ENCODE measurements at regions not wholly inside any gene's neighbourhood (a gene's known extent, or its start where the extent isn't known, plus 50 kb on each side); places are given as distances from the start of the nearest gene placed in this dataset.

DNA sequence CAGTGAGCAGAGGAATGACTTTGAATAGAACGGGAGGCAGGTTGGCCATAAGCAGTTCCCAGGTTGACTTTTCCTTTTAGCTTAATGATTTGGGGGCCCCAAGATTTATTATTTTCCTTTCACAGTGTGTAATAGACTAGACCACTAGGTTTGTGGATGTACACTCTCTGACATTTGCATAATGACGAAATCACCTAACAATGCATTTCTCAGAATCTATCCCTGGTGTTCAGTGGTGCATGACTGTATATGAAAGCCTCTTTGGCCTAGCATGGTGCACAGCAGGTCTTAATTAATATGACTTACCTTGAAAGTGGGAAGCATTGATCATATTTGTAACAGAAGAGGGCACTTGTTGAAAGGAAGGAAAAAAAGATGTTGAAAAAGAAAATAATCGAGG lies 761.9 kb downstream of the TYW1 start:
- Histone ChIP-seq H3K9me2 (replicated peaks; ENCODE audit: insufficient read depth, low read length) (no peaks in the 10 kb centered on the region), H3K4me1 (ENCODE audit: low read length) (no peaks in the 10 kb centered on the region), H3K27ac (ENCODE audit: low read length) (no peak overlapping the region), H3K9me3 (replicated peaks; ENCODE audit: insufficient read depth, low read length) (no peaks in the 10 kb centered on the region), H3K4me3 (ENCODE audit: low read length) (no peak overlapping the region), H4K20me1 (ENCODE audit: insufficient read depth, low read length) (no peaks in the 10 kb centered on the region), H3K4me2 (ENCODE audit: low read depth, low read length) (no peak overlapping the region), H3K36me3 (replicated peaks; ENCODE audit: insufficient read depth, low read length) (no peaks in the 10 kb centered on the region), H3K9ac (ENCODE audit: low read length) (no peak overlapping the region), H3K79me2 (ENCODE audit: low read length) (no peaks in the 10 kb centered on the region), H3K27me3 (replicated peaks; ENCODE audit: insufficient read depth, low read length) (no peaks in the 10 kb centered on the region), H3F3A (ENCODE audit: insufficient read depth, low read length) (no peaks in the 10 kb centered on the region), H2AFZ (ENCODE audit: low read length) (no peak overlapping the region)
- DNase-seq: no peak
- TF ChIP-seq EZH2phosphoT487 (IDR thresholded peaks at IDR 0.05; ENCODE audit: low read length) (no peak), EZH2 (optimal IDR thresholded peaks at IDR 0.05; ENCODE audit: low read depth, low read length) (no peak)
- TF ChIP-seq, protein P1, sequence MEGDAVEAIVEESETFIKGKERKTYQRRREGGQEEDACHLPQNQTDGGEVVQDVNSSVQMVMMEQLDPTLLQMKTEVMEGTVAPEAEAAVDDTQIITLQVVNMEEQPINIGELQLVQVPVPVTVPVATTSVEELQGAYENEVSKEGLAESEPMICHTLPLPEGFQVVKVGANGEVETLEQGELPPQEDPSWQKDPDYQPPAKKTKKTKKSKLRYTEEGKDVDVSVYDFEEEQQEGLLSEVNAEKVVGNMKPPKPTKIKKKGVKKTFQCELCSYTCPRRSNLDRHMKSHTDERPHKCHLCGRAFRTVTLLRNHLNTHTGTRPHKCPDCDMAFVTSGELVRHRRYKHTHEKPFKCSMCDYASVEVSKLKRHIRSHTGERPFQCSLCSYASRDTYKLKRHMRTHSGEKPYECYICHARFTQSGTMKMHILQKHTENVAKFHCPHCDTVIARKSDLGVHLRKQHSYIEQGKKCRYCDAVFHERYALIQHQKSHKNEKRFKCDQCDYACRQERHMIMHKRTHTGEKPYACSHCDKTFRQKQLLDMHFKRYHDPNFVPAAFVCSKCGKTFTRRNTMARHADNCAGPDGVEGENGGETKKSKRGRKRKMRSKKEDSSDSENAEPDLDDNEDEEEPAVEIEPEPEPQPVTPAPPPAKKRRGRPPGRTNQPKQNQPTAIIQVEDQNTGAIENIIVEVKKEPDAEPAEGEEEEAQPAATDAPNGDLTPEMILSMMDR (IDR thresholded peaks at IDR 0.05; ENCODE audit: low read length): no peak

DNA sequence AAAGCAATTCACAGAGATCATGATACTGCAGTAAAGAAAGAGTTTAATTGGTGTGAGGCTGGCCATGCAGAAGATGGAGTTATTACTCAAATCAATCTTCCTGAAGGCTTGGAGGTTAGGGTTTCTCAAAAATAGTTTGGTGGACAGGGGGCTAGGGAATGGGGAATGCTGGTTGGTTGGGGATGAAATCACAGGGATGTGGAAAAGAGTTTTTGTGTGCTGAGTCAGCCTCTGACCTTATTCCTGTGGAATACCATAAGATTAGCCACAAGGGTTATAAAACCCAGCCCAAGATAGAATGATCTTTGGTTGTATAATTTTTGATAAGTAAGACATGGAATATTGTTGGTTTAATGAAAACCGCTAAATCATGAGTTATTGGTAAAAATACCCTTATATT lies 764.3 kb downstream of the TYW1 start:
- H3F3A ChIP-seq (ENCODE audit: insufficient read depth, low read length): no peaks in the 10 kb centered on the region
- no peak for DNase-seq

DNA sequence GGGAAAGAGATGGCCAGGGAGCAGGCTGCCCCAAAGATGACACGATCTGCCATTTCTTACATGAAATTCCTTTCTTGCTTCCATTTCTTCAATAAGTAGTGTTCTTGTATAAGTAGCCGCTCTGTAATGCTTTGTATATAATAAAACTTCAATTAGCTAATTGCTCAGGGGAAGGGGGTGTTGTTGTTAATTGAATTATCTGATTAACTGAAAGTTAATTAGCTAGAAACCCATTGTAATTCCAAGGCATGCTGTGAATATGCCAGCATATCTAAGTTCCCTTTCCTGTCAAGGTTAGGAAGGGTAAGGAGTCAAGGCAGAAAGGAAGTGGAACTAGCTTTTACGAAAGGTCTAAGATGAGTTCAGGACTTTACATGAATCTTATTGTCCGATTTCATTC lies 765.9 kb downstream of the TYW1 start:
- Histone ChIP-seq H3K4me1 (ENCODE audit: low read length) (no peaks in the 10 kb centered on the region), H3K36me3 (replicated peaks; ENCODE audit: insufficient read depth, low read length) (no peaks in the 10 kb centered on the region), H3K79me2 (ENCODE audit: low read length) (no peaks in the 10 kb centered on the region), H3K9me2 (replicated peaks; ENCODE audit: insufficient read depth, low read length) (no peaks in the 10 kb centered on the region), H3K27ac (ENCODE audit: low read length) (no peak overlapping the region), H2AFZ (ENCODE audit: low read length) (no peak overlapping the region), H3K27me3 (replicated peaks; ENCODE audit: insufficient read depth, low read length) (no peaks in the 10 kb centered on the region), H4K20me1 (ENCODE audit: insufficient read depth, low read length) (no peaks in the 10 kb centered on the region), H3F3A (ENCODE audit: insufficient read depth, low read length) (no peaks in the 10 kb centered on the region), H3K4me3 (ENCODE audit: low read length) (no peak overlapping the region), H3K9ac (ENCODE audit: low read length) (no peak overlapping the region), H3K4me2 (ENCODE audit: low read depth, low read length) (no peak overlapping the region), H3K9me3 (replicated peaks; ENCODE audit: insufficient read depth, low read length) (no peaks in the 10 kb centered on the region)
- TF ChIP-seq, protein P1 (IDR thresholded peaks at IDR 0.05; ENCODE audit: low read length): no peak
- TF ChIP-seq EZH2phosphoT487 (IDR thresholded peaks at IDR 0.05; ENCODE audit: low read length): no peak
- no peak for TF ChIP-seq EZH2 (optimal IDR thresholded peaks at IDR 0.05; ENCODE audit: low read depth, low read length)
- DNase-seq: no peak

More for the DNA sequence above, 764.3 kb downstream of the TYW1 start:
- H3K36me3 ChIP-seq (replicated peaks; ENCODE audit: insufficient read depth, low read length): no peaks in the 10 kb centered on the region
- no peaks in the 10 kb centered on the region for H3K9me3 ChIP-seq (replicated peaks; ENCODE audit: insufficient read depth, low read length)
- H3K9ac ChIP-seq (ENCODE audit: low read length): no peak overlapping the region
- no peak overlapping the region for H2AFZ ChIP-seq (ENCODE audit: low read length)
- H3K79me2 ChIP-seq (ENCODE audit: low read length): no peaks in the 10 kb centered on the region
- no peaks in the 10 kb centered on the region for H3K9me2 ChIP-seq (replicated peaks; ENCODE audit: insufficient read depth, low read length)
- no peaks in the 10 kb centered on the region for H4K20me1 ChIP-seq (ENCODE audit: insufficient read depth, low read length)
- no peaks in the 10 kb centered on the region for H3K4me1 ChIP-seq (ENCODE audit: low read length)
- H3K27ac ChIP-seq (ENCODE audit: low read length): no peak overlapping the region
- TF ChIP-seq, protein P1 (IDR thresholded peaks at IDR 0.05; ENCODE audit: low read length): no peak
- no peaks in the 10 kb centered on the region for H3K27me3 ChIP-seq (replicated peaks; ENCODE audit: insufficient read depth, low read length)
- no peak overlapping the region for H3K4me3 ChIP-seq (ENCODE audit: low read length)
- no peak overlapping the region for H3K4me2 ChIP-seq (ENCODE audit: low read depth, low read length)
